Lower leg skin (tissue), 3 donors: ENCODE measurements at regions not wholly inside any gene's neighbourhood (a gene's known extent, or its start where the extent isn't known, plus 50 kb on each side); places are given as distances from the start of the nearest gene placed in this dataset.

Source experiments
- CTCF ChIP-seq, 3 donors: fragments of 450-650 bp; IDR thresholded peaks; one replicate each; pipeline ENCODE4 v1.5.1; 2016; ENCODE audit warnings: antibody characterized with exemption in 3 of 3, mild to moderate bottlenecking in 3 of 3, moderate library complexity in 2 of 3
- POLR2A ChIP-seq, 2 donors: fragments of 450-650 bp; IDR thresholded peaks; one replicate each; pipeline ENCODE4 v1.6.1; 2016 to 2017; ENCODE audit warnings: antibody characterized with exemption in 2 of 2, mild to moderate bottlenecking in 1 of 2, moderate library complexity in 1 of 2

- no peak for TF ChIP-seq POLR2A (IDR thresholded peaks at IDR 0.05)
- no peak for TF ChIP-seq CTCF (IDR thresholded peaks at IDR 0.05)
These were observed 318.5 kb upstream of the JARID2 start for GRCh38 chr6:14927398-14927797.
